ENCODE measurements at regions not wholly inside any gene's neighbourhood (a gene's known extent, or its start where the extent isn't known, plus 50 kb on each side); places are given as distances from the start of the nearest gene placed in this dataset.

GRCh38 chr4:153884325-153884724 is 95.4 kb upstream of the SFRP2 start:
- H3K4me3 Mint-ChIP-seq = no peak overlapping the region
- intact Hi-C loops (cut with micrococcal nuclease) = no loop called here
- Histone ChIP-seq H3K4me3 (ENCODE audit: control extremely low read depth in 1 of 5, extremely low read depth in 1 of 5, insufficient read depth in 1 of 5, low read depth in 2 of 5, low read length in 4 of 5) (no peak overlapping the region), H4K20me1 (ENCODE audit: control insufficient read depth, insufficient read depth, low read length, poor library complexity, severe bottlenecking) (no peaks in the 10 kb centered on the region), H2AFZ (ENCODE audit: insufficient read depth, low read depth, low read length, poor library complexity, severe bottlenecking) (no peak overlapping the region), H3K9me3 (ENCODE audit: control extremely low read depth in 1 of 3, control insufficient read depth in 2 of 3, insufficient read depth in 1 of 3, low read length in 2 of 3) (peaks cover 0 to 16% (median 13%) of the 10 kb centered on the region in 3 donors), H3K27ac (ENCODE audit: low read length in 2 of 2) (no peak overlapping the region), H3K9ac (ENCODE audit: low read length) (no peak overlapping the region), H3K4me2 (replicated peaks; ENCODE audit: low read depth, low read length, poor library complexity, severe bottlenecking) (no peak overlapping the region), H3K79me2 (ENCODE audit: control insufficient read depth, insufficient read depth, low read length) (no peaks in the 10 kb centered on the region), H3K27me3 (replicated peaks in 1 of 4; ENCODE audit: control extremely low read depth in 1 of 4, control insufficient read depth in 3 of 4, insufficient read depth in 4 of 4, low read length in 3 of 4) (no peaks in the 10 kb centered on the region), H3K4me1 (ENCODE audit: control insufficient read depth in 2 of 2, insufficient read depth in 2 of 2, low read length in 2 of 2) (no peaks in the 10 kb centered on the region), H3K36me3 (replicated peaks in 1 of 2; ENCODE audit: control extremely low read depth in 1 of 2, control insufficient read depth in 1 of 2, extremely low read depth in 1 of 2, insufficient read depth in 2 of 2, low read length in 1 of 2) (no peaks in the 10 kb centered on the region)
- TF ChIP-seq EZH2 (IDR thresholded peaks at IDR 0.05; ENCODE audit: borderline replicate concordance, insufficient read depth, low read depth, low read length, poor library complexity, severe bottlenecking) (no peak), CTCF (IDR thresholded peaks at IDR 0.05) (no peak)
- ATAC-seq (ENCODE audit: low read depth) (no peak), DNase-seq (no peak)
- H3K27ac Mint-ChIP-seq = no peak overlapping the region
- no peaks in the 10 kb centered on the region for H3K4me1 Mint-ChIP-seq
- ChIA-PET CTCF (no interaction called here), POLR2A (no interaction called here)
- H3K27me3 Mint-ChIP-seq = peaks cover 10% of the 10 kb centered on the region
- WGBS (ENCODE audit: insufficient coverage) = no CpG with 5 or more reads among the region's 1 CpG
- H3K9me3 Mint-ChIP-seq (ENCODE audit: insufficient read depth) = peaks cover 9% of the 10 kb centered on the region

GRCh38 chr4:153880983-153881382 is 92.1 kb upstream of the SFRP2 start:
- TF ChIP-seq CTCF (IDR thresholded peaks at IDR 0.05) = no peak
- no peak for TF ChIP-seq EZH2 (IDR thresholded peaks at IDR 0.05; ENCODE audit: borderline replicate concordance, insufficient read depth, low read depth, low read length, poor library complexity, severe bottlenecking)
- intact Hi-C loops (cut with micrococcal nuclease) = no loop called here

More at GRCh38 chr4:153880983-153881382, 92.1 kb upstream of the SFRP2 start:
- Mint-ChIP-seq H3K4me3 (no peak overlapping the region), H3K9me3 (ENCODE audit: insufficient read depth) (peaks cover 13% of the 10 kb centered on the region), H3K27ac (no peak overlapping the region), H3K27me3 (peaks cover 4% of the 10 kb centered on the region), H3K4me1 (no peaks in the 10 kb centered on the region)
- H3K9ac ChIP-seq (ENCODE audit: low read length) = no peak overlapping the region
- ChIA-PET POLR2A (no interaction called here), CTCF (no interaction called here)
- no peaks in the 10 kb centered on the region for H3K4me1 ChIP-seq (ENCODE audit: control insufficient read depth in 2 of 2, insufficient read depth in 2 of 2, low read length in 2 of 2)
- no peak overlapping the region for H2AFZ ChIP-seq (ENCODE audit: insufficient read depth, low read depth, low read length, poor library complexity, severe bottlenecking)
- H3K4me3 ChIP-seq (ENCODE audit: control extremely low read depth in 1 of 5, extremely low read depth in 1 of 5, insufficient read depth in 1 of 5, low read depth in 2 of 5, low read length in 4 of 5) = no peak overlapping the region
- no peaks in the 10 kb centered on the region for H3K36me3 ChIP-seq (replicated peaks in 1 of 2; ENCODE audit: control extremely low read depth in 1 of 2, control insufficient read depth in 1 of 2, extremely low read depth in 1 of 2, insufficient read depth in 2 of 2, low read length in 1 of 2)
- no peaks in the 10 kb centered on the region for H3K27me3 ChIP-seq (replicated peaks in 1 of 4; ENCODE audit: control extremely low read depth in 1 of 4, control insufficient read depth in 3 of 4, insufficient read depth in 4 of 4, low read length in 3 of 4)
- ATAC-seq (ENCODE audit: low read depth) (no peak), DNase-seq (no peak)
- no peaks in the 10 kb centered on the region for H4K20me1 ChIP-seq (ENCODE audit: control insufficient read depth, insufficient read depth, low read length, poor library complexity, severe bottlenecking)
- no peak overlapping the region for H3K27ac ChIP-seq (ENCODE audit: low read length in 2 of 2)
- H3K9me3 ChIP-seq (ENCODE audit: control extremely low read depth in 1 of 3, control insufficient read depth in 2 of 3, insufficient read depth in 1 of 3, low read length in 2 of 3) = peaks cover 0 to 16% (median 13%) of the 10 kb centered on the region in 3 donors
- no peak overlapping the region for H3K4me2 ChIP-seq (replicated peaks; ENCODE audit: low read depth, low read length, poor library complexity, severe bottlenecking)
- no peaks in the 10 kb centered on the region for H3K79me2 ChIP-seq (ENCODE audit: control insufficient read depth, insufficient read depth, low read length)
- WGBS (ENCODE audit: insufficient coverage) = 100% methylated on average over 2 of the region's 2 CpGs
